Skin of body (tissue), 1 donor: ENCODE measurements at regions not wholly inside any gene's neighbourhood (a gene's known extent, or its start where the extent isn't known, plus 50 kb on each side); places are given as distances from the start of the nearest gene placed in this dataset.
"Not testable (repeated sequence)": the region's sequence is repeated elsewhere in the genome, so short reads cannot be mapped to it uniquely, and the experiment has no call there.

ENCODE experiments used
- DNase-seq: peaks from one replicate; lab custom pipeline; 2025; lab: John Stamatoyannopoulos, UW

GRCh38 chr4:45484740-45485139, 639.1 kb downstream of the GABRG1 start:
- no peak for DNase-seq

- no peak for DNase-seq
Observed at GRCh38 chr4:45482346-45482745, 641.5 kb downstream of the GABRG1 start.

GRCh38 chr4:45477311-45477733, 646.5 kb downstream of the GABRG1 start:
- no peak for DNase-seq

GRCh38 chr4:45475548-45475947, 648.3 kb downstream of the GABRG1 start:
- no peak for DNase-seq

- no peak for DNase-seq
Observed at GRCh38 chr4:45472490-45472889, 651.4 kb downstream of the GABRG1 start.

GRCh38 chr4:45471335-45471734, 652.5 kb downstream of the GABRG1 start:
- DNase-seq = no peak

- DNase-seq = no peak
Observed at GRCh38 chr4:45467157-45467556, 656.7 kb downstream of the GABRG1 start.

GRCh38 chr4:45460157-45460556, 663.7 kb downstream of the GABRG1 start:
- not testable (repeated sequence) for DNase-seq

GRCh38 chr4:45455217-45455616, 668.6 kb downstream of the GABRG1 start:
- DNase-seq = no peak

GRCh38 chr4:45453258-45453853, 670.5 kb downstream of the GABRG1 start:
- DNase-seq = no peak

- no peak for DNase-seq
Observed at GRCh38 chr4:45442466-45442865, 681.4 kb downstream of the GABRG1 start.

- no peak for DNase-seq
Observed at GRCh38 chr4:45438047-45438446, 685.8 kb downstream of the GABRG1 start.

GRCh38 chr4:45437381-45437780, 686.5 kb downstream of the GABRG1 start:
- DNase-seq = no peak

GRCh38 chr4:45425135-45425534, 698.7 kb downstream of the GABRG1 start:
- no peak for DNase-seq

GRCh38 chr4:45423896-45424295, 697.5 kb upstream of the GNPDA2 start:
- no peak for DNase-seq

GRCh38 chr4:45420091-45420674, 693.8 kb upstream of the GNPDA2 start:
- DNase-seq = not testable (repeated sequence)

- no peak for DNase-seq
Observed at GRCh38 chr4:45410701-45411210, 684.4 kb upstream of the GNPDA2 start.

GRCh38 chr4:45409536-45409935, 683.2 kb upstream of the GNPDA2 start:
- DNase-seq = no peak

- no peak for DNase-seq
Observed at GRCh38 chr4:45408996-45409395, 682.6 kb upstream of the GNPDA2 start.

- DNase-seq = no peak
Observed at GRCh38 chr4:45399116-45399515, 672.8 kb upstream of the GNPDA2 start.

- DNase-seq = no peak
Observed at GRCh38 chr4:45385306-45385705, 659.0 kb upstream of the GNPDA2 start.

GRCh38 chr4:45370408-45370807, 644.1 kb upstream of the GNPDA2 start:
- no peak for DNase-seq

GRCh38 chr4:45368832-45369231, 642.5 kb upstream of the GNPDA2 start:
- no peak for DNase-seq
